RWPE2 (cell line): ENCODE measurements at regions not wholly inside any gene's neighbourhood (a gene's known extent, or its start where the extent isn't known, plus 50 kb on each side); places are given as distances from the start of the nearest gene placed in this dataset.

ENCODE experiments used
- ATAC-seq: fragments of 200-7000 bp; cut with Tn5 transposase; 3 replicates; pipeline ENCODE4 v1.9.1; 2021; ENCODE audit warnings: low read depth
- DNase-seq: peaks from one replicate; pipeline ENCODE4 v3.0.0-alpha.2; 2020; ENCODE audit warnings: low spot score
- H3K27ac ChIP-seq: fragments of 450-650 bp; 2 replicates; pipeline ENCODE4 v1.5.1; 2017; ENCODE audit warnings: mild to moderate bottlenecking; ENCODE audit not compliant: poor library complexity, severe bottlenecking
- H3K27me3 ChIP-seq: fragments of 250-450 bp; sonication (Bioruptor Pico); 2 replicates; pipeline ENCODE4 v1.5.1; 2021; ENCODE audit warnings: mild to moderate bottlenecking, moderate library complexity; ENCODE audit not compliant: insufficient read depth, poor library complexity, severe bottlenecking
- H3K36me3 ChIP-seq: fragments of 250-450 bp; sonication (Bioruptor Pico); 2 replicates; pipeline ENCODE4 v1.5.1; 2020; ENCODE audit warnings: low read depth, mild to moderate bottlenecking, moderate library complexity
- H3K4me1 ChIP-seq: fragments of 250-450 bp; sonication (Bioruptor Pico); 2 replicates; pipeline ENCODE4 v1.5.1; 2021; ENCODE audit warnings: mild to moderate bottlenecking, moderate library complexity; ENCODE audit not compliant: insufficient read depth, poor library complexity, severe bottlenecking
- H3K4me3 ChIP-seq: fragments of 250-450 bp; sonication (Bioruptor Pico); 2 replicates; pipeline ENCODE4 v1.5.1; 2021; ENCODE audit warnings: mild to moderate bottlenecking, moderate library complexity; ENCODE audit not compliant: severe bottlenecking
- H3K9me3 ChIP-seq: fragments of 250-450 bp; sonication (Bioruptor Pico); 2 replicates; pipeline ENCODE4 v1.5.1; 2021; ENCODE audit warnings: mild to moderate bottlenecking, moderate library complexity; ENCODE audit not compliant: severe bottlenecking
- CTCF ChIP-seq: fragments of 450-650 bp; IDR thresholded peaks from one replicate; pipeline ENCODE4 v1.5.1; 2017; ENCODE audit warnings: mild to moderate bottlenecking, moderate library complexity; ENCODE audit not compliant: poor library complexity, severe bottlenecking

GRCh38 chr10:121092720-121093095 is 241.5 kb downstream of the WDR11 start:
- Histone ChIP-seq H3K36me3 (no peaks in the 10 kb centered on the region), H3K27ac (peak overlapping the region; percentile 59), H3K27me3 (no peaks in the 10 kb centered on the region), H3K4me1 (peaks cover 14% of the 10 kb centered on the region), H3K4me3 (no peak overlapping the region), H3K9me3 (no peaks in the 10 kb centered on the region)
- no peak for DNase-seq
- no peak for TF ChIP-seq CTCF
- no peak; the same call in 2 of the 3 replicates for ATAC-seq

- no peak for ATAC-seq
- no peak for TF ChIP-seq CTCF
- Histone ChIP-seq H3K9me3 (no peaks in the 10 kb centered on the region), H3K36me3 (no peaks in the 10 kb centered on the region), H3K27me3 (no peaks in the 10 kb centered on the region), H3K27ac (no peak overlapping the region), H3K4me1 (peaks cover 13% of the 10 kb centered on the region), H3K4me3 (no peak overlapping the region)
- no peak for DNase-seq
Observed at GRCh38 chr10:121096617-121097431, 245.7 kb downstream of the WDR11 start.

GRCh38 chr10:121098211-121098610 is 247.0 kb downstream of the WDR11 start:
- Histone ChIP-seq H3K9me3 (no peaks in the 10 kb centered on the region), H3K27ac (no peak overlapping the region), H3K27me3 (no peaks in the 10 kb centered on the region), H3K36me3 (no peaks in the 10 kb centered on the region), H3K4me3 (no peak overlapping the region), H3K4me1 (no peaks in the 10 kb centered on the region)
- TF ChIP-seq CTCF: no peak
- no peak for ATAC-seq
- no peak for DNase-seq

- no peaks in the 10 kb centered on the region for H3K36me3 ChIP-seq
- no peaks in the 10 kb centered on the region for H3K27me3 ChIP-seq
- ATAC-seq: no peak
- H3K27ac ChIP-seq: no peak overlapping the region
- no peaks in the 10 kb centered on the region for H3K9me3 ChIP-seq
- H3K4me3 ChIP-seq: no peak overlapping the region
- no peak for DNase-seq
- TF ChIP-seq CTCF: no peak
- no peaks in the 10 kb centered on the region for H3K4me1 ChIP-seq
Observed at GRCh38 chr10:121098751-121099150, 247.6 kb downstream of the WDR11 start.

- no peak for TF ChIP-seq CTCF
- no peak overlapping the region for H3K4me3 ChIP-seq
- ATAC-seq (no peak), DNase-seq (no peak)
- no peaks in the 10 kb centered on the region for H3K36me3 ChIP-seq
- no peak overlapping the region for H3K27ac ChIP-seq
- H3K4me1 ChIP-seq: no peaks in the 10 kb centered on the region
- no peaks in the 10 kb centered on the region for H3K27me3 ChIP-seq
- no peaks in the 10 kb centered on the region for H3K9me3 ChIP-seq
Observed at GRCh38 chr10:121099181-121099580, 248.0 kb downstream of the WDR11 start.
